ENCODE measurements at regions not wholly inside any gene's neighbourhood (a gene's known extent, or its start where the extent isn't known, plus 50 kb on each side); places are given as distances from the start of the nearest gene placed in this dataset.

GRCh38 chr7:93036807-93037206, 81.0 kb downstream of the SAMD9 start:
- H3K9ac ChIP-seq (replicated peaks in 1 of 4; ENCODE audit: extremely low read depth in 1 of 4, low read depth in 3 of 4, low read length in 3 of 4), result no peak overlapping the region
- H3K9me3 ChIP-seq (ENCODE audit: insufficient read depth in 2 of 2, low read depth in 1 of 2, low read length in 1 of 2), result 0 out of 4 replicates have a peak, but pooled peaks cover 0 to 3% of the 10 kb centered on the region in 2 experiments
- H3K23me2 ChIP-seq (ENCODE audit: low read depth, low read length), result no peaks in the 10 kb centered on the region
- FAIRE-seq (no peak), DNase-seq (ENCODE audit: low read depth in 1 of 2, low spot score in 2 of 2) (no peak)
- H3K79me2 ChIP-seq (ENCODE audit: control insufficient read depth in 1 of 2, insufficient read depth in 2 of 2, low read length in 2 of 2), result no peaks in the 10 kb centered on the region
- ChIA-PET CTCF (ENCODE audit: partially characterized antibody) (interaction anchor here (0.6 to 1.1 kb wide), 2 partner anchors 148 to 156 kb away, joined by 3 to 4 read pairs; no protein-coding TSS in a partner anchor), POLR2A (ENCODE audit: partially characterized antibody) (no interaction called here)
- H3K18ac ChIP-seq (ENCODE audit: extremely low read depth, low read length), result no peak overlapping the region
- H2BK120ac ChIP-seq (replicated peaks; ENCODE audit: low read depth, low read length), result no peak overlapping the region
- no peak overlapping the region for H3K4me3 ChIP-seq (ENCODE audit: extremely low read depth in 1 of 4, insufficient read depth in 2 of 4, low read depth in 3 of 4, low read length in 4 of 4)
- peaks cover 0 to 12% (median 8%) of the 10 kb centered on the region in 4 experiments; a peak in 6 of 7 replicates for H3K4me1 ChIP-seq (replicated peaks in 1 of 4; ENCODE audit: control insufficient read depth in 3 of 4, insufficient read depth in 4 of 4, low read length in 3 of 4)
- WGBS, 2 experiments (ENCODE audit: extremely low coverage in 1 of 2, insufficient coverage in 1 of 2, insufficient read length in 1 of 2, insufficient replicate concordance in 2 of 2, low coverage in 1 of 2, low lambda C conversion rate in 2 of 2, missing lambda C conversion rate in 1 of 2), result 68% methylated on average over 2 of the region's 2 CpGs; no CpG with 5 or more reads in 1 of the 2 experiments
- H4K8ac ChIP-seq (ENCODE audit: extremely low read depth, insufficient read depth, low read length), result no peak overlapping the region
- no peak overlapping the region for H2BK5ac ChIP-seq (ENCODE audit: low read depth, low read length)
- H2BK12ac ChIP-seq (ENCODE audit: low read depth, low read length), result no peak overlapping the region
- no peaks in the 10 kb centered on the region for H3K36me3 ChIP-seq (ENCODE audit: control insufficient read depth in 2 of 4, insufficient read depth in 4 of 4, low read length in 3 of 4)
- H3K4me2 ChIP-seq (ENCODE audit: insufficient read depth in 1 of 2, low read depth in 2 of 2, low read length in 2 of 2), result no peak overlapping the region
- H4K91ac ChIP-seq (replicated peaks; ENCODE audit: insufficient read length, low read length), result no peak overlapping the region
- H2AFZ ChIP-seq (ENCODE audit: low read length), result no peak overlapping the region
- no peaks in the 10 kb centered on the region for H3K79me1 ChIP-seq (ENCODE audit: low read depth, low read length)
- H2BK20ac ChIP-seq (ENCODE audit: low read length), result no peak overlapping the region
- no peaks in the 10 kb centered on the region for H4K20me1 ChIP-seq (replicated peaks in 1 of 2; ENCODE audit: control insufficient read depth in 1 of 2, insufficient read depth in 2 of 2, low read length in 2 of 2)
- no peaks in the 10 kb centered on the region; a peak in 2 of 7 replicates for H3K27me3 ChIP-seq (replicated peaks in 1 of 4; ENCODE audit: control insufficient read depth in 3 of 4, extremely low read depth in 1 of 4, insufficient read depth in 3 of 4, low read length in 3 of 4)
- H3K56ac ChIP-seq (replicated peaks; ENCODE audit: insufficient read length, low read depth, low read length), result no peak overlapping the region
- H2BK15ac ChIP-seq (ENCODE audit: low read length), result no peak overlapping the region
- H4K5ac ChIP-seq (ENCODE audit: insufficient read length, low read depth, low read length), result no peak overlapping the region
- H2AK5ac ChIP-seq (ENCODE audit: low read depth, low read length), result no peak overlapping the region
- no peak overlapping the region for H3K27ac ChIP-seq (ENCODE audit: low read depth, low read length)
- H3K23ac ChIP-seq (ENCODE audit: insufficient read length), result no peak overlapping the region
- H3K14ac ChIP-seq (ENCODE audit: insufficient read length), result no peak overlapping the region
- H3K4ac ChIP-seq (replicated peaks; ENCODE audit: insufficient read length, low read depth, low read length), result no peak overlapping the region
- no peak for TF ChIP-seq JUND (IDR thresholded peaks at IDR 0.05; ENCODE audit: low read length)
- TF ChIP-seq PHF8 (conservative IDR thresholded peaks at IDR 0.05; ENCODE audit: low read depth, low read length), result no peak
- TF ChIP-seq SP4 (IDR thresholded peaks at IDR 0.05; ENCODE audit: low read length), result no peak
- TF ChIP-seq RNF2 (IDR thresholded peaks at IDR 0.05; ENCODE audit: borderline replicate concordance, low read depth, low read length, missing control alignments, poor library complexity, severe bottlenecking), result no peak
- no peak for TF ChIP-seq ATF2 (IDR thresholded peaks at IDR 0.05; ENCODE audit: low read length)
- TF ChIP-seq EGR1 (IDR thresholded peaks at IDR 0.05; ENCODE audit: borderline replicate concordance, low read depth, low read length), result no peak
- TF ChIP-seq KDM5A (IDR thresholded peaks at IDR 0.05; ENCODE audit: low read length), result no peak
- no peak for TF ChIP-seq YY1 (IDR thresholded peaks at IDR 0.05; ENCODE audit: low read depth, low read length)
- TF ChIP-seq SRF (IDR thresholded peaks at IDR 0.05; ENCODE audit: low read depth, low read length), result no peak
- TF ChIP-seq MAFK (IDR thresholded peaks at IDR 0.05; ENCODE audit: low read depth, low read length), result no peak
- TF ChIP-seq ZNF274 (IDR thresholded peaks at IDR 0.05; ENCODE audit: borderline replicate concordance, extremely low read depth, low read length), result no peak
- TF ChIP-seq MAX (IDR thresholded peaks at IDR 0.05), result no peak
